ENCODE measurements at regions not wholly inside any gene's neighbourhood (a gene's known extent, or its start where the extent isn't known, plus 50 kb on each side); places are given as distances from the start of the nearest gene placed in this dataset.

- ATAC-seq, result no peak
- DNase-seq, result no peak
- Histone ChIP-seq H3K4me1 (no peaks in the 10 kb centered on the region), H3K4me3 (no peak overlapping the region), H3K27ac (no peak overlapping the region), H3K36me3 (no peaks in the 10 kb centered on the region), H3K27me3 (no peaks in the 10 kb centered on the region), H3K9me3 (peaks cover 0 to 31% (median 19%) of the 10 kb centered on the region in 12 donors)
- TF ChIP-seq CTCF (IDR thresholded peaks at IDR 0.05), result no peak
- no peak for TF ChIP-seq POLR2A (IDR thresholded peaks at IDR 0.05)
- 68 to 80% (median 71%) methylated on average over 2 of the region's 2 CpGs for WGBS, 4 donors
- intact Hi-C loops (cut with DNase I), result no loop called here
Measured at GRCh38 chr7:12056977-12057376, 154.1 kb upstream of the TMEM106B start.

GRCh38 chr7:12062062-12062461 is 149.0 kb upstream of the TMEM106B start:
- Histone ChIP-seq H3K4me3 (no peak overlapping the region), H3K9me3 (peaks cover 0 to 14% (median 8%) of the 10 kb centered on the region in 12 donors), H3K27ac (no peak overlapping the region), H3K36me3 (no peaks in the 10 kb centered on the region), H3K27me3 (no peaks in the 10 kb centered on the region), H3K4me1 (no peaks in the 10 kb centered on the region)
- TF ChIP-seq POLR2A (IDR thresholded peaks at IDR 0.05), result no peak
- peak in 1 of 12 donors; percentile 8 for TF ChIP-seq CTCF (IDR thresholded peaks at IDR 0.05)
- intact Hi-C loops (cut with DNase I), result loop anchor here in 4 of 10 donors (10.0 kb wide), 2 partner anchors 433 to 637 kb away; no protein-coding TSS in a partner anchor
- DNase-seq, result no peak
- no peak for ATAC-seq

DNA sequence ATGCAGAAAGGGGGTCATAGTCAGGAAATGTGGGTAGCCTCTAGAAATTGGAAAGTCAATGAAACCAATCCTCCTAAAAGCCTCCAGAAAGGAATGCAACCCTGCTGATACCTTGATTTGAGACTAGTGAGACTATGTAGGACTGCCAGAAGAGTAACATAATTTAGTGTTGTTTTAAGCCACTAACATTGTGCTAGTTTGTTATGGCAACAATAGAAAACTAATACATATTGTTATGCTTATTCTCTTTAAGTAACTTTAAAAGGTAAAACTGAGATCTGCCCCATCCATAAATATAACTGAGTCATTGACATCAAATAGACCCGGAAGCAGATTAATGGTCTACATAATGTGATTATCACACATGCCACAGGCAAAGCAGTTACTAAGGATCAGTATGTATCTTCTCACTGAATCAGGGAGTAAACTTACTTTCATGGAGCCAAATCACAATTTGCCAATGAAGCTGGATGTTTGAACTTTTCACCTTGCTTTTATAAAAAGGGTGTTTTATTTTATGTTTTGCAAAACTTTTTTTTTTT is 146.4 kb upstream of the TMEM106B start:
- Histone ChIP-seq H3K36me3 (no peaks in the 10 kb centered on the region), H3K4me1 (no peaks in the 10 kb centered on the region), H3K27ac (no peak overlapping the region), H3K27me3 (no peaks in the 10 kb centered on the region), H3K4me3 (no peak overlapping the region), H3K9me3 (no peaks in the 10 kb centered on the region)
- ATAC-seq, result no peak
- WGBS, 4 donors, result 44 to 73% (median 67%) methylated on average over 1 of the region's 1 CpG
- DNase-seq, result no peak
- intact Hi-C loops (cut with DNase I), result loop anchor here in 6 of 10 donors (5.0 to 10.0 kb wide), 5 partner anchors 258 to 640 kb away; no protein-coding TSS in a partner anchor
- TF ChIP-seq POLR2A (IDR thresholded peaks at IDR 0.05) (no peak), CTCF (IDR thresholded peaks at IDR 0.05) (no peak)

GRCh38 chr7:12066004-12066403 is 145.1 kb upstream of the TMEM106B start:
- ATAC-seq (no peak), DNase-seq (no peak)
- Histone ChIP-seq H3K27me3 (no peaks in the 10 kb centered on the region), H3K9me3 (no peaks in the 10 kb centered on the region), H3K27ac (no peak overlapping the region), H3K4me3 (no peak overlapping the region), H3K36me3 (no peaks in the 10 kb centered on the region), H3K4me1 (no peaks in the 10 kb centered on the region)
- intact Hi-C loops (cut with DNase I), result loop anchor here (2.0 to 10.0 kb wide), 7 partner anchors 256 to 641 kb away; no protein-coding TSS in a partner anchor
- no peak for TF ChIP-seq POLR2A (IDR thresholded peaks at IDR 0.05)
- no peak for TF ChIP-seq CTCF (IDR thresholded peaks at IDR 0.05)
- WGBS, 4 donors, result 68 to 92% (median 86%) methylated on average over 4 of the region's 4 CpGs

Measured in heart left ventricle (tissue), 16 donors.